ENCODE measurements at regions not wholly inside any gene's neighbourhood (a gene's known extent, or its start where the extent isn't known, plus 50 kb on each side); places are given as distances from the start of the nearest gene placed in this dataset.

DNA sequence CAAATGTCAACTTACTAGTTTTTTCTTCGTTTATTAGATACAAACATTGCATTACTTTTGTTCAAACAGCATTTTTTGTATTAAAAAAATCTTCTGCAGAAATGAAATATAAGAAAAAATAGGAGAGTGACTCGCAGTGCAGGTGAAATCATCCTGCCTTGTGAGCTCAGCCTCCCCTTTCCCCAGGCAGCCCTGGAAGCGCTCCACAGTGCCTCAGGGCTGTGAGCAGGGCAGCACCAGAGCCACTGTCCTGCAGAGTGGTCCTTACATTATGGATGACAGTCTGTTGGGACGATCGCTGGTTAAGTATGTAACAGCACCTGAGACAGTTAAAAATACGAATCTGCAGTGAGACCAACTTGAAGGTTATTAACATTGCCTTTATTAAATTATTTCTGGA is 695.4 kb upstream of the POM121L12 start:
- no peak for TF ChIP-seq POLR2AphosphoS5 (IDR thresholded peaks at IDR 0.05; ENCODE audit: borderline replicate concordance, low read depth, low read length)
- TF ChIP-seq EZH2 (IDR thresholded peaks at IDR 0.05) = no peak
- TF ChIP-seq FOXP2 (optimal IDR thresholded peaks at IDR 0.05; ENCODE audit: control extremely low read depth, extremely low read length, insufficient read depth) = no peak
